Mesendoderm (in vitro differentiated cells): ENCODE measurements at regions not wholly inside any gene's neighbourhood (a gene's known extent, or its start where the extent isn't known, plus 50 kb on each side); places are given as distances from the start of the nearest gene placed in this dataset.

Experiments
- DNase-seq: peaks from one replicate; pipeline ENCODE4 v3.0.0; 2013
- H2AK5ac ChIP-seq: 2 replicates; pipeline ENCODE4 v1.6.1; 2013; ENCODE audit warnings: low read length, inconsistent platforms
- H2BK120ac ChIP-seq: 2 replicates; pipeline ENCODE4 v1.6.1; 2013; ENCODE audit warnings: low read depth, mild to moderate bottlenecking, low read length, moderate library complexity, mixed read lengths
- H2BK15ac ChIP-seq: replicated peaks from 2 replicates; pipeline ENCODE4 v1.6.1; 2013; ENCODE audit warnings: low read depth, mild to moderate bottlenecking, moderate library complexity
- H2BK5ac ChIP-seq: 2 replicates; pipeline ENCODE4 v1.6.1; 2013; ENCODE audit warnings: low read length, inconsistent platforms
- H3K18ac ChIP-seq: 2 replicates; pipeline ENCODE4 v1.6.1; 2013; ENCODE audit warnings: mild to moderate bottlenecking, low read length, mixed read lengths
- H3K23ac ChIP-seq: one replicate; pipeline ENCODE4 v1.6.1; 2013; ENCODE audit warnings: low read length
- H3K27ac ChIP-seq: 2 replicates; pipeline ENCODE4 v1.5.1; 2013; ENCODE audit warnings: low read depth, mild to moderate bottlenecking, inconsistent platforms, low read length, moderate library complexity
- H3K27me3 ChIP-seq: 2 replicates; pipeline ENCODE4 v1.6.1; 2013; ENCODE audit warnings: low read length, control low read depth, mild to moderate bottlenecking, inconsistent platforms; ENCODE audit not compliant: insufficient read depth, poor library complexity
- H3K36me3 ChIP-seq: 2 replicates; pipeline ENCODE4 v1.6.1; 2013; ENCODE audit warnings: low read length, inconsistent platforms; ENCODE audit not compliant: control insufficient read depth, insufficient read depth
- H3K4ac ChIP-seq: one replicate; pipeline ENCODE4 v1.6.1; 2013; ENCODE audit warnings: low read depth, mild to moderate bottlenecking, low read length, moderate library complexity
- H3K4me1 ChIP-seq: 2 replicates; pipeline ENCODE4 v1.6.1; 2013; ENCODE audit warnings: low read depth, low read length, inconsistent platforms; ENCODE audit not compliant: control insufficient read depth
- H3K4me2 ChIP-seq: 2 replicates; pipeline ENCODE4 v1.6.1; 2013; ENCODE audit warnings: low read length
- H3K4me3 ChIP-seq: 2 replicates; pipeline ENCODE4 v1.5.1; 2013; ENCODE audit warnings: mild to moderate bottlenecking, low read length
- H3K56ac ChIP-seq: one replicate; pipeline ENCODE4 v1.6.1; 2013; ENCODE audit warnings: low read length
- H3K79me1 ChIP-seq: 2 replicates; pipeline ENCODE4 v1.6.1; 2013; ENCODE audit warnings: low read length, inconsistent platforms
- H3K79me2 ChIP-seq: 2 replicates; pipeline ENCODE4 v1.6.1; 2013; ENCODE audit warnings: mild to moderate bottlenecking, low read length; ENCODE audit not compliant: control insufficient read depth, insufficient read depth
- H3K9ac ChIP-seq: 2 replicates; pipeline ENCODE4 v1.6.1; 2013; ENCODE audit warnings: low read length, inconsistent platforms
- H4K5ac ChIP-seq: one replicate; pipeline ENCODE4 v1.6.1; 2013; ENCODE audit warnings: low read length
- H4K8ac ChIP-seq: one replicate; pipeline ENCODE4 v1.6.1; 2013; ENCODE audit warnings: low read depth, mild to moderate bottlenecking, control low read depth, low read length, moderate library complexity
- whole genome bisulfite sequencing: extraction: QIAGEN DNeasy Blood & Tissue Kit; methylation state at CpG from one replicate; pipeline ENCODE4 v1.1.7; 2013; ENCODE audit warnings: low lambda C conversion rate, missing lambda C conversion rate; ENCODE audit not compliant: insufficient coverage; ENCODE audit errors: extremely low coverage; 5-methylcytosine and 5-hydroxymethylcytosine counted together

DNA sequence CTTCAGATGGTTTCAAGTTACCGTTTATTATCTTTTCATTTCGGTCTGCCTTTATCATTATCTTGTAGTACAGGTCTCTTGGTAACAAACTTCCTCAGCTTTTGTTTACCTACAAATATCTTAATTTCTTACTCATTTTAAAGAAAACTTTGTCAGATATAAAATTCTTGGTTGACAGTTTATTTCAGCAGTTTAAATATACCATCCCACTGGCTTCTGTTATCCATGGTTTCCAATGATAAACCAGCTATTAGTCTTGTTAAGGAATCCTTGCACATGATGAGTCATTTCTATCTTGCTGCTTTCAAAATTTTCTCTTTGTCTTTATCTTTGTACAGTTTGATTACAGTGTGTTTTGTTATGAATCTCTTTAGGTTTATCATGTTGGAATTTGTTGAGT is 308.3 kb upstream of the SPRY2 start:
- H3K4me3 ChIP-seq = no peak overlapping the region
- DNase-seq = no peak
- no peak overlapping the region for H2BK15ac ChIP-seq
- no peak overlapping the region for H3K27ac ChIP-seq
- no CpG with 5 or more reads among the region's 2 CpGs for WGBS
- no peak overlapping the region for H4K5ac ChIP-seq
- no peaks in the 10 kb centered on the region for H3K27me3 ChIP-seq
- H3K18ac ChIP-seq = no peak overlapping the region
- H3K23ac ChIP-seq = no peak overlapping the region
- no peak overlapping the region for H4K8ac ChIP-seq
- H3K4me2 ChIP-seq = no peak overlapping the region
- H3K56ac ChIP-seq = no peak overlapping the region
- no peak overlapping the region for H2BK5ac ChIP-seq
- H3K9ac ChIP-seq = no peak overlapping the region
- H2BK120ac ChIP-seq = no peak overlapping the region
- no peak overlapping the region for H2AK5ac ChIP-seq
- no peak overlapping the region for H3K4ac ChIP-seq
- no peaks in the 10 kb centered on the region for H3K4me1 ChIP-seq
- no peaks in the 10 kb centered on the region for H3K79me2 ChIP-seq
- no peaks in the 10 kb centered on the region for H3K36me3 ChIP-seq
- no peaks in the 10 kb centered on the region for H3K79me1 ChIP-seq

DNA sequence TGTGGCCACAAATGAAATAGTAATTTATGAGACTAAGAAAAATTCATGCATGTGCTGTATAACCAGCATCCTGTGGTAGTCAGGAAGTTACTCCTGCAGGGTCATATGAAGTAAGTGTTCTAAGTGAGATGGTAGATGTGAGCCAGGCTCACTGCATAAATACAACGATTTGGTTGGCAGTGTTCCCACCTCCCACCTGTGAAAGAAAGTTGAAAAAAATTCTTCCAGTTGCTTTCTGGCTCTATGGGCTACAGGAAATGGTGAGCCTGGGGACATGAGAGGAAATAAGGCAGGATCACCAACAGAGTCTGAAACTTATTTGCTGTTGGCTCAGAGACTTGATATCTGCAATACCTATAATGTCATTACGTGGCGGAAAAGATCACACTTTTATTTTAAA is 301.7 kb upstream of the SPRY2 start:
- no peak overlapping the region for H2AK5ac ChIP-seq
- no peak overlapping the region for H3K4me2 ChIP-seq
- no peak overlapping the region for H2BK15ac ChIP-seq
- no peaks in the 10 kb centered on the region for H3K36me3 ChIP-seq
- H3K18ac ChIP-seq = no peak overlapping the region
- no peak for DNase-seq
- H3K4me1 ChIP-seq = no peaks in the 10 kb centered on the region
- no peak overlapping the region for H4K5ac ChIP-seq
- no peak overlapping the region for H4K8ac ChIP-seq
- no peak overlapping the region for H3K23ac ChIP-seq
- no peaks in the 10 kb centered on the region for H3K27me3 ChIP-seq
- H3K79me2 ChIP-seq = no peaks in the 10 kb centered on the region
- no peak overlapping the region for H3K4me3 ChIP-seq
- no peak overlapping the region for H3K4ac ChIP-seq
- no peaks in the 10 kb centered on the region for H3K79me1 ChIP-seq
- WGBS = no CpG with 5 or more reads among the region's 3 CpGs
- no peak overlapping the region for H2BK5ac ChIP-seq
- no peak overlapping the region for H3K27ac ChIP-seq
- no peak overlapping the region for H2BK120ac ChIP-seq
- no peak overlapping the region for H3K56ac ChIP-seq
- H3K9ac ChIP-seq = no peak overlapping the region

DNA sequence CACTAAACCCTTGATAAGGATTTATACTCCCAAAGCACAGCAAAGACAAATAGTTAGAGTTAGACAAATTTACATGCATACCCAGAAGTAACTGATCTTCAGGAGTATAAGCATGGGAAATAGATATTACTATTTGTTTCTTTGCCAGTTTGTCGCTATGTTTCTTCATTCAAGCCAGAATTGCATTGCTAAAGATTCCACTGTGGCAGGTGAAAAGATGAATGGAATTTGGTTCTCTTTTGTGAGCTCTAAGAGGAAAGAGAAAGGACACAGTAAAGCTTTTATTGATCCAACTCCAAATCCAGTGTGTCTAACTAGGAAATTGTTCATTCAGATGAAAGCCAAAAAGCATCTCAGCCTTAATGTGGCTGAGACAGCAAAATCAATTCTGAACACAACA is 292.3 kb upstream of the SPRY2 start:
- Histone ChIP-seq H3K79me1 (no peaks in the 10 kb centered on the region), H2BK120ac (no peak overlapping the region), H4K5ac (no peak overlapping the region), H3K18ac (no peak overlapping the region), H4K8ac (no peak overlapping the region), H3K27me3 (no peaks in the 10 kb centered on the region), H3K79me2 (no peaks in the 10 kb centered on the region), H2BK5ac (no peak overlapping the region), H3K4me1 (no peaks in the 10 kb centered on the region), H3K4me2 (no peak overlapping the region), H2AK5ac (no peak overlapping the region), H2BK15ac (no peak overlapping the region), H3K23ac (no peak overlapping the region), H3K4ac (no peak overlapping the region), H3K56ac (no peak overlapping the region), H3K27ac (no peak overlapping the region), H3K4me3 (no peak overlapping the region), H3K9ac (no peak overlapping the region), H3K36me3 (no peaks in the 10 kb centered on the region)
- no CpG with 5 or more reads among the region's 1 CpG for WGBS
- DNase-seq = no peak

DNA sequence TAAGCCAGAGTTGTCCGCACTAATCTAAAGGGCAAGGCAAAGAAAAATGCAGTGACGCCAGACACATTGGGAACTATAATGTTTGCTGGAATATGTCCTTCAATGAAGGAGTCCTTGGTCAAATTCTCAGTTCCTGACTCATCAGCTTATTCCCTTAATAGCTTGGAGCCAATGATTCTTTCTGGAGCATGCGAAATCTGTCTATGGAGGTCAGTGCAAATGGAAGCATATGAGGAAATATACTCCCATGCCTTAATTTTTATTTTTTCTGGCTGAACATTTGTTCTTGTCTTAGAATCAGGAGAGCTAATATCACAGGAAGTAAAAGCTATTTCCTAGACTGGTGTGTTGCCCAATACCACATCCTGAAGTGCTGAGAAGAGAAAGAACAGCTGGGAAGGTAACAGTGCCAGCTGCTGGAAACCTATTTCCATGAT is 289.8 kb upstream of the SPRY2 start:
- no CpG with 5 or more reads among the region's 3 CpGs for WGBS
- H3K9ac ChIP-seq = no peak overlapping the region
- no peak overlapping the region for H4K8ac ChIP-seq
- H2BK5ac ChIP-seq = no peak overlapping the region
- no peak overlapping the region for H2BK15ac ChIP-seq
- no peak overlapping the region for H3K23ac ChIP-seq
- no peaks in the 10 kb centered on the region for H3K27me3 ChIP-seq
- no peaks in the 10 kb centered on the region for H3K4me1 ChIP-seq
- no peaks in the 10 kb centered on the region for H3K79me2 ChIP-seq
- H3K4me3 ChIP-seq = no peak overlapping the region
- H3K56ac ChIP-seq = no peak overlapping the region
- no peaks in the 10 kb centered on the region for H3K36me3 ChIP-seq
- H2BK120ac ChIP-seq = no peak overlapping the region
- DNase-seq = no peak
- H3K4me2 ChIP-seq = no peak overlapping the region
- H2AK5ac ChIP-seq = no peak overlapping the region
- no peak overlapping the region for H4K5ac ChIP-seq
- H3K79me1 ChIP-seq = no peaks in the 10 kb centered on the region
- H3K18ac ChIP-seq = no peak overlapping the region
- H3K27ac ChIP-seq = no peak overlapping the region
- H3K4ac ChIP-seq = no peak overlapping the region

DNA sequence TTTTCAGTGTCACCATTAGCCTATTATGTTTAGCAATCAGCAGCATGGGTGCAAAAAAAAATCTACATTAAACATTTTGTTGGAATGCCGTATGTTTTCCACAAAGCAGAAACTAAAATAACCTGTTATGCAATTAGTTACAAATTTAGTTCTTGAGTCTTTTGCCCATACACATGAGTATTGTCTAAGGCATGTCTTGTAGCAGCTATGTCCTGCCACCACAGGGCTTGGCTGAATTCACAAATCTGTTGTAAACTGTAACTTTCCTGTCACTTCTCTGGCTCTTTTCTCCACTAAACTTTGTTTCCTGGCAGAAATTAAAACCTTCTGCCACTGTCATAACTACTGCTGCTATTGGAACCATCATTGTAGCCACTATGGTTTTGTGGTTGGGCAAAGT is 277.9 kb upstream of the SPRY2 start:
- H3K4ac ChIP-seq = no peak overlapping the region
- WGBS = no CpG with 5 or more reads among the region's 1 CpG
- H3K4me2 ChIP-seq = no peak overlapping the region
- H3K9ac ChIP-seq = no peak overlapping the region
- no peaks in the 10 kb centered on the region for H3K36me3 ChIP-seq
- H3K79me2 ChIP-seq = no peaks in the 10 kb centered on the region
- no peak overlapping the region for H4K8ac ChIP-seq
- no peak overlapping the region for H2BK120ac ChIP-seq
- no peaks in the 10 kb centered on the region for H3K27me3 ChIP-seq
- no peak overlapping the region for H2BK5ac ChIP-seq
- no peaks in the 10 kb centered on the region for H3K4me1 ChIP-seq
- H3K79me1 ChIP-seq = no peaks in the 10 kb centered on the region
- DNase-seq = no peak
- no peak overlapping the region for H3K27ac ChIP-seq
- no peak overlapping the region for H2AK5ac ChIP-seq
- no peak overlapping the region for H3K18ac ChIP-seq
- no peak overlapping the region for H3K4me3 ChIP-seq
- H3K56ac ChIP-seq = no peak overlapping the region
- no peak overlapping the region for H4K5ac ChIP-seq
- H2BK15ac ChIP-seq = no peak overlapping the region
- H3K23ac ChIP-seq = no peak overlapping the region

DNA sequence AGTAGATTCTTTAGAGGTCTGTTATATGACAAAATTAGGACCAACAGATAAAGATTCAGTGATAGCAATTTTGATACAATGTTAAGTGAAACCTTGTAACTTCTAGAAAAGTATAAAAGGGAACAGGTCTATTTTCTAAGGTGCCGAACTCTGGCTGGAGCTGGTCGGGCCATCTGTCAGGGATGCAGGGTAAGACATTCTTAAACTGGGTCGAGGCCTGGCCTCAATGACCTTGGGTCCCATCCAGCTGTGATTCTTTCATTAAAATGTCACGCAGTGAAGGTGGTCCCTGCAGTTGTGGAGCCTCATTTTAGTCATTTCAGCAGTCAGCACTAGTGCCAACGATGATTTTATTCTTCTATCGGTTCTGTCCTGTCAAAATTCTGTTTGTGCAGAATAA is 271.9 kb upstream of the SPRY2 start:
- H3K18ac ChIP-seq = no peak overlapping the region
- H3K23ac ChIP-seq = no peak overlapping the region
- no peak overlapping the region for H3K9ac ChIP-seq
- H4K5ac ChIP-seq = no peak overlapping the region
- no peak overlapping the region for H2BK15ac ChIP-seq
- H3K36me3 ChIP-seq = no peaks in the 10 kb centered on the region
- H3K79me2 ChIP-seq = no peaks in the 10 kb centered on the region
- H2BK120ac ChIP-seq = no peak overlapping the region
- H3K4me2 ChIP-seq = no peak overlapping the region
- no peak overlapping the region for H3K56ac ChIP-seq
- no peaks in the 10 kb centered on the region for H3K79me1 ChIP-seq
- no peaks in the 10 kb centered on the region for H3K4me1 ChIP-seq
- no peak for DNase-seq
- no peak overlapping the region for H3K4me3 ChIP-seq
- no peak overlapping the region for H3K4ac ChIP-seq
- H3K27ac ChIP-seq = no peak overlapping the region
- H3K27me3 ChIP-seq = no peaks in the 10 kb centered on the region
- no peak overlapping the region for H4K8ac ChIP-seq
- WGBS = no CpG with 5 or more reads among the region's 6 CpGs
- no peak overlapping the region for H2AK5ac ChIP-seq
- no peak overlapping the region for H2BK5ac ChIP-seq
